Activated CD4-positive, alpha-beta T cell treated with anti-CD3 and anti-CD28 coated beads for 36 hours (primary cell): ENCODE measurements at regions not wholly inside any gene's neighbourhood (a gene's known extent, or its start where the extent isn't known, plus 50 kb on each side); places are given as distances from the start of the nearest gene placed in this dataset.
A peak's percentile ranks its signal among the peaks of the same experiment; 100 is the strongest.

Experiments used
- ATAC-seq: fragments of 200-7000 bp; cut with Tn5 transposase; one replicate; pipeline ENCODE4 v1.10.0; 2021; ENCODE audit warnings: mild to moderate bottlenecking, moderate library complexity
- CTCF ChIA-PET: fragments of 350-600 bp; sonication (Branson Sonifier 250); formaldehyde crosslinking; loops from one replicate; lab custom pipeline; 2021; ENCODE audit warnings: antibody characterized with exemption; lab: Charles Lee
- POLR2A ChIA-PET: fragments of 350-600 bp; sonication (Branson Sonifier 250); formaldehyde crosslinking; loops from one replicate; lab custom pipeline; 2021; ENCODE audit warnings: antibody characterized with exemption, inconsistent platforms; lab: Charles Lee
- DNase-seq: peaks from one replicate; pipeline ENCODE4 v3.0.0-alpha.2; 2020
- H3K27ac Mint-ChIP-seq: one replicate; pipeline ENCODE4 v1.8.0; 2021; ENCODE audit warnings: mixed read lengths
- H3K27me3 Mint-ChIP-seq: one replicate; pipeline ENCODE4 v1.8.0; 2021; ENCODE audit warnings: mixed read lengths
- H3K36me3 Mint-ChIP-seq: one replicate; pipeline ENCODE4 v1.8.0; 2021; ENCODE audit warnings: low read depth, mixed read lengths
- H3K4me1 Mint-ChIP-seq: one replicate; pipeline ENCODE4 v1.8.0; 2021; ENCODE audit warnings: mixed read lengths
- H3K4me3 Mint-ChIP-seq: one replicate; pipeline ENCODE4 v1.8.0; 2021; ENCODE audit warnings: mild to moderate bottlenecking, moderate library complexity, mixed read lengths
- H3K9me3 Mint-ChIP-seq: one replicate; pipeline ENCODE4 v1.8.0; 2021; ENCODE audit warnings: low read depth, mixed read lengths
- intact Hi-C, 2 experiments: fragments of 100-400 bp; cut with DNase I in 1 of 2; cut with micrococcal nuclease in 1 of 2; formaldehyde crosslinking; loops; one replicate each; pipeline versions ENCODE4 v1.14.2 to v1.15.1; 2022 to 2024; cut with DNase I, micrococcal nuclease

- intact Hi-C loops, result no loop called here
- peaks cover 6% of the 10 kb centered on the region for H3K4me1 Mint-ChIP-seq
- CTCF ChIA-PET, result no interaction called here
- H3K4me3 Mint-ChIP-seq, result no peak overlapping the region
- POLR2A ChIA-PET, result no interaction called here
- H3K9me3 Mint-ChIP-seq, result peaks cover 14% of the 10 kb centered on the region
- no peak overlapping the region for H3K27ac Mint-ChIP-seq
- H3K36me3 Mint-ChIP-seq, result peaks cover 8% of the 10 kb centered on the region
- no peak for DNase-seq
- H3K27me3 Mint-ChIP-seq, result no peaks in the 10 kb centered on the region
- peak; percentile 30 for ATAC-seq
Observed at GRCh38 chr3:18611991-18612390, 186.9 kb upstream of the SATB1 start.

GRCh38 chr3:18609187-18609586 is 184.0 kb upstream of the SATB1 start:
- H3K27me3 Mint-ChIP-seq, result no peaks in the 10 kb centered on the region
- H3K4me3 Mint-ChIP-seq, result no peak overlapping the region
- no peak overlapping the region for H3K27ac Mint-ChIP-seq
- ATAC-seq (no peak), DNase-seq (no peak)
- ChIA-PET POLR2A (no interaction called here), CTCF (no interaction called here)
- intact Hi-C loops, result no loop called here
- peaks cover 6% of the 10 kb centered on the region for H3K4me1 Mint-ChIP-seq
- H3K36me3 Mint-ChIP-seq, result peaks cover 6% of the 10 kb centered on the region
- H3K9me3 Mint-ChIP-seq, result peaks cover 12% of the 10 kb centered on the region

GRCh38 chr3:18597919-18598318 is 172.8 kb upstream of the SATB1 start:
- H3K9me3 Mint-ChIP-seq, result peaks cover 19% of the 10 kb centered on the region
- ATAC-seq (no peak), DNase-seq (no peak)
- H3K27me3 Mint-ChIP-seq, result no peaks in the 10 kb centered on the region
- H3K4me3 Mint-ChIP-seq, result no peak overlapping the region
- intact Hi-C loops, result no loop called here
- CTCF ChIA-PET, result interaction anchor here (0.8 kb wide), 1 partner anchor 22 kb away, joined by 4 read pairs; no protein-coding TSS in a partner anchor
- peaks cover 9% of the 10 kb centered on the region for H3K36me3 Mint-ChIP-seq
- no peaks in the 10 kb centered on the region for H3K4me1 Mint-ChIP-seq
- H3K27ac Mint-ChIP-seq, result no peak overlapping the region
- POLR2A ChIA-PET, result no interaction called here

- no peak for ATAC-seq
- no peak for DNase-seq
- intact Hi-C loops, result no loop called here
- Mint-ChIP-seq H3K36me3 (peaks cover 3% of the 10 kb centered on the region), H3K4me3 (no peak overlapping the region), H3K9me3 (peaks cover 11% of the 10 kb centered on the region), H3K27me3 (no peaks in the 10 kb centered on the region), H3K27ac (no peak overlapping the region), H3K4me1 (no peaks in the 10 kb centered on the region)
- CTCF ChIA-PET, result no interaction called here
- POLR2A ChIA-PET, result no interaction called here
Observed at GRCh38 chr3:18593231-18593630, 168.1 kb upstream of the SATB1 start.

- intact Hi-C loops, result no loop called here
- no peak overlapping the region for H3K4me3 Mint-ChIP-seq
- H3K4me1 Mint-ChIP-seq, result no peaks in the 10 kb centered on the region
- CTCF ChIA-PET, result interaction anchor here (1.0 to 1.5 kb wide), 3 partner anchors 10 to 31 kb away, joined by 3 to 5 read pairs (median 3); no protein-coding TSS in a partner anchor
- ATAC-seq (no peak), DNase-seq (no peak)
- no peaks in the 10 kb centered on the region for H3K9me3 Mint-ChIP-seq
- POLR2A ChIA-PET, result no interaction called here
- no peaks in the 10 kb centered on the region for H3K27me3 Mint-ChIP-seq
- no peaks in the 10 kb centered on the region for H3K36me3 Mint-ChIP-seq
- H3K27ac Mint-ChIP-seq, result no peak overlapping the region
Observed at GRCh38 chr3:18591120-18591519, 166.0 kb upstream of the SATB1 start.

- POLR2A ChIA-PET, result no interaction called here
- no peak for DNase-seq
- Mint-ChIP-seq H3K9me3 (peaks cover 8% of the 10 kb centered on the region), H3K27ac (no peak overlapping the region), H3K27me3 (no peaks in the 10 kb centered on the region), H3K4me1 (peaks cover 9% of the 10 kb centered on the region), H3K36me3 (peaks cover 6% of the 10 kb centered on the region), H3K4me3 (no peak overlapping the region)
- intact Hi-C loops, result no loop called here
- CTCF ChIA-PET, result interaction anchor here (2.1 kb wide), 1 partner anchor 26 kb away, joined by 7 read pairs; no protein-coding TSS in a partner anchor
- no peak for ATAC-seq
Observed at GRCh38 chr3:18586076-18586475, 160.9 kb upstream of the SATB1 start.

- ATAC-seq (peak; percentile 53), DNase-seq (no peak)
- ChIA-PET POLR2A (interaction anchor here (0.5 kb wide), 1 partner anchor 509 kb away, joined by 3 read pairs; no protein-coding TSS in a partner anchor), CTCF (interaction anchor here (0.6 to 2.1 kb wide), 5 partner anchors 25 to 446 kb away, joined by 3 to 7 read pairs (median 3); no protein-coding TSS in a partner anchor)
- Mint-ChIP-seq H3K4me1 (peaks cover 13% of the 10 kb centered on the region), H3K36me3 (peaks cover 6% of the 10 kb centered on the region), H3K9me3 (peaks cover 10% of the 10 kb centered on the region), H3K27me3 (no peaks in the 10 kb centered on the region), H3K27ac (no peak overlapping the region), H3K4me3 (no peak overlapping the region)
- intact Hi-C loops, result no loop called here
Observed at GRCh38 chr3:18585004-18585968, 160.1 kb upstream of the SATB1 start.

- intact Hi-C loops, result no loop called here
- no peak for ATAC-seq
Observed at GRCh38 chr3:18580268-18580667, 155.1 kb upstream of the SATB1 start.

GRCh38 chr3:18579661-18580060 is 154.5 kb upstream of the SATB1 start:
- Mint-ChIP-seq H3K36me3 (peaks cover 6% of the 10 kb centered on the region), H3K4me3 (no peak overlapping the region), H3K27me3 (no peaks in the 10 kb centered on the region), H3K27ac (no peak overlapping the region), H3K9me3 (peaks cover 16% of the 10 kb centered on the region), H3K4me1 (peaks cover 14% of the 10 kb centered on the region)
- ChIA-PET POLR2A (interaction anchor here (0.6 kb wide), 2 partner anchors 557 to 1541 kb away, joined by 4 to 6 read pairs; no protein-coding TSS in a partner anchor), CTCF (interaction anchor here (0.6 to 2.2 kb wide), 7 partner anchors 11 to 268 kb away, joined by 3 to 6 read pairs (median 4); no protein-coding TSS in a partner anchor)
- intact Hi-C loops, result no loop called here
- DNase-seq (no peak), ATAC-seq (no peak)

More at GRCh38 chr3:18580268-18580667, 155.1 kb upstream of the SATB1 start:
- peaks cover 17% of the 10 kb centered on the region for H3K9me3 Mint-ChIP-seq
- no peak overlapping the region for H3K27ac Mint-ChIP-seq
- H3K4me3 Mint-ChIP-seq, result no peak overlapping the region
- ChIA-PET CTCF (interaction anchor here (1.1 to 2.2 kb wide), 5 partner anchors 11 to 36 kb away, joined by 3 to 6 read pairs (median 3); no protein-coding TSS in a partner anchor), POLR2A (interaction anchor here (0.6 kb wide), 1 partner anchor 1540 kb away, joined by 4 read pairs; no protein-coding TSS in a partner anchor)
- peaks cover 18% of the 10 kb centered on the region for H3K4me1 Mint-ChIP-seq
- peaks cover 6% of the 10 kb centered on the region for H3K36me3 Mint-ChIP-seq
- no peak for DNase-seq
- H3K27me3 Mint-ChIP-seq, result no peaks in the 10 kb centered on the region

GRCh38 chr3:18575573-18575972 is 150.4 kb upstream of the SATB1 start:
- Mint-ChIP-seq H3K4me3 (no peak overlapping the region), H3K36me3 (no peaks in the 10 kb centered on the region), H3K27ac (no peak overlapping the region), H3K27me3 (no peaks in the 10 kb centered on the region), H3K4me1 (peaks cover 35% of the 10 kb centered on the region), H3K9me3 (peaks cover 6% of the 10 kb centered on the region)
- ChIA-PET POLR2A (no interaction called here), CTCF (no interaction called here)
- no peak for ATAC-seq
- intact Hi-C loops, result no loop called here
- DNase-seq, result no peak

- CTCF ChIA-PET, result interaction anchor here (1.4 to 2.1 kb wide), 3 partner anchors 10 to 188 kb away, joined by 4 to 7 read pairs (median 4); no protein-coding TSS in a partner anchor
- DNase-seq (no peak), ATAC-seq (peak; percentile 84)
- Mint-ChIP-seq H3K4me3 (no peak overlapping the region), H3K27ac (no peak overlapping the region), H3K9me3 (peaks cover 10% of the 10 kb centered on the region), H3K27me3 (no peaks in the 10 kb centered on the region), H3K36me3 (peaks cover 4% of the 10 kb centered on the region), H3K4me1 (peaks cover 29% of the 10 kb centered on the region)
- intact Hi-C loops, result no loop called here
- POLR2A ChIA-PET, result interaction anchor here (1.6 kb wide), 1 partner anchor 14 kb away, joined by 5 read pairs; no protein-coding TSS in a partner anchor
Observed at GRCh38 chr3:18572809-18573208, 147.7 kb upstream of the SATB1 start.
